Activated CD8-positive, alpha-beta T cell treated with anti-CD3 and anti-CD28 coated beads, Interleukin-2, amount 10 ng/mL, durations not matched to agents 7 days and 5 days (primary cell): ENCODE measurements at regions not wholly inside any gene's neighbourhood (a gene's known extent, or its start where the extent isn't known, plus 50 kb on each side); places are given as distances from the start of the nearest gene placed in this dataset.

ENCODE experiments used
- ATAC-seq: fragments of 150-1000 bp; cut with Tn5 transposase; one replicate; pipeline ENCODE4 v1.10.0; 2021; ENCODE audit warnings: moderate library complexity
- CTCF ChIA-PET: fragments of 350-600 bp; sonication (Branson Sonifier 250); formaldehyde crosslinking; loops from one replicate; lab custom pipeline; 2021; ENCODE audit warnings: antibody characterized with exemption; lab: Charles Lee
- POLR2A ChIA-PET: fragments of 350-600 bp; sonication (Branson Sonifier 250); formaldehyde crosslinking; loops from one replicate; lab custom pipeline; 2021; ENCODE audit warnings: antibody characterized with exemption; lab: Charles Lee
- DNase-seq: peaks from one replicate; pipeline ENCODE4 v3.0.0-alpha.2; 2020
- H3K27ac Mint-ChIP-seq: one replicate; pipeline ENCODE4 v1.8.0; 2021; ENCODE audit warnings: mild to moderate bottlenecking, mixed read lengths
- H3K27me3 Mint-ChIP-seq: one replicate; pipeline ENCODE4 v1.8.0; 2021; ENCODE audit warnings: low read depth, mixed read lengths
- H3K36me3 Mint-ChIP-seq: one replicate; pipeline ENCODE4 v1.8.0; 2021; ENCODE audit warnings: low read depth, mixed read lengths
- H3K4me1 Mint-ChIP-seq: one replicate; pipeline ENCODE4 v1.8.0; 2021; ENCODE audit warnings: low read depth, mixed read lengths
- H3K4me3 Mint-ChIP-seq: one replicate; pipeline ENCODE4 v1.8.0; 2021; ENCODE audit warnings: mild to moderate bottlenecking, mixed read lengths
- H3K9me3 Mint-ChIP-seq: one replicate; pipeline ENCODE4 v1.8.0; 2022; ENCODE audit warnings: mixed read lengths; ENCODE audit not compliant: insufficient read depth

GRCh38 chr4:34891892-34892291, 1352.4 kb downstream of the ARAP2 start:
- ChIA-PET POLR2A (no interaction called here), CTCF (no interaction called here)
- ATAC-seq (no peak), DNase-seq (no peak)
- Mint-ChIP-seq H3K4me1 (no peaks in the 10 kb centered on the region), H3K4me3 (no peak overlapping the region), H3K9me3 (peaks cover 4% of the 10 kb centered on the region), H3K36me3 (no peaks in the 10 kb centered on the region), H3K27me3 (no peaks in the 10 kb centered on the region), H3K27ac (no peak overlapping the region)

GRCh38 chr4:34893382-34893781, 1350.9 kb downstream of the ARAP2 start:
- Mint-ChIP-seq H3K4me3 (no peak overlapping the region), H3K9me3 (peaks cover 4% of the 10 kb centered on the region), H3K27ac (no peak overlapping the region), H3K27me3 (no peaks in the 10 kb centered on the region), H3K36me3 (no peaks in the 10 kb centered on the region), H3K4me1 (no peaks in the 10 kb centered on the region)
- no peak for ATAC-seq
- DNase-seq, result no peak
- ChIA-PET CTCF (no interaction called here), POLR2A (no interaction called here)

GRCh38 chr4:34920032-34920431, 1324.3 kb downstream of the ARAP2 start:
- ChIA-PET POLR2A (no interaction called here), CTCF (no interaction called here)
- Mint-ChIP-seq H3K27me3 (no peaks in the 10 kb centered on the region), H3K27ac (no peak overlapping the region), H3K36me3 (no peaks in the 10 kb centered on the region), H3K4me1 (no peaks in the 10 kb centered on the region), H3K4me3 (no peak overlapping the region), H3K9me3 (no peaks in the 10 kb centered on the region)
- ATAC-seq (no peak), DNase-seq (no peak)

DNA sequence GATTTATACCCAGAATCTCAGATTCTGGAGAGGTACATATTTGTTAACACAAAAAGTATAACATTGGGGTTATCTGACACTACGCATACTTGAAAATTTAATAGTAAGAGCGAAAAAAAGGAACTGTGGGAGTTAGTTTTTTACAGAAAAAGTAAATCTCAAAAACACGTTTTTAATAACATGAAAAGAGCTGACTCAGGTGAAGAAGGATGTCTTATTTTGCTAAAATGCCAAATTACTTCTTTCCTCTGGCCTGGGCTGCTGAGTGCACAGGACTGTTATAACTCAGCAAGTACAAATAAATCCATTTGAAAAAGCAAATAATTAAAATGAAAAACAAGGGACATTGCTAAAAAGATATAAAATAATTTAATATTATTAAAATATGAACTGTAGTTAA, 1322.9 kb downstream of the ARAP2 start:
- Mint-ChIP-seq H3K4me3 (no peak overlapping the region), H3K36me3 (no peaks in the 10 kb centered on the region), H3K27me3 (no peaks in the 10 kb centered on the region), H3K4me1 (no peaks in the 10 kb centered on the region), H3K9me3 (no peaks in the 10 kb centered on the region), H3K27ac (no peak overlapping the region)
- ATAC-seq, result no peak
- DNase-seq, result no peak
- CTCF ChIA-PET, result no interaction called here
- POLR2A ChIA-PET, result no interaction called here

- DNase-seq (no peak), ATAC-seq (no peak)
- Mint-ChIP-seq H3K4me3 (no peak overlapping the region), H3K4me1 (no peaks in the 10 kb centered on the region), H3K9me3 (no peaks in the 10 kb centered on the region), H3K27me3 (no peaks in the 10 kb centered on the region), H3K27ac (no peak overlapping the region), H3K36me3 (no peaks in the 10 kb centered on the region)
- ChIA-PET CTCF (no interaction called here), POLR2A (no interaction called here)
Observed at GRCh38 chr4:34922325-34922724, 1322.0 kb downstream of the ARAP2 start.

- ChIA-PET POLR2A (no interaction called here), CTCF (no interaction called here)
- ATAC-seq (no peak), DNase-seq (no peak)
- Mint-ChIP-seq H3K36me3 (no peaks in the 10 kb centered on the region), H3K27ac (no peak overlapping the region), H3K27me3 (no peaks in the 10 kb centered on the region), H3K9me3 (peaks cover 10% of the 10 kb centered on the region), H3K4me3 (no peak overlapping the region), H3K4me1 (no peaks in the 10 kb centered on the region)
Observed at GRCh38 chr4:34932591-34932990, 1311.7 kb downstream of the ARAP2 start.

DNA sequence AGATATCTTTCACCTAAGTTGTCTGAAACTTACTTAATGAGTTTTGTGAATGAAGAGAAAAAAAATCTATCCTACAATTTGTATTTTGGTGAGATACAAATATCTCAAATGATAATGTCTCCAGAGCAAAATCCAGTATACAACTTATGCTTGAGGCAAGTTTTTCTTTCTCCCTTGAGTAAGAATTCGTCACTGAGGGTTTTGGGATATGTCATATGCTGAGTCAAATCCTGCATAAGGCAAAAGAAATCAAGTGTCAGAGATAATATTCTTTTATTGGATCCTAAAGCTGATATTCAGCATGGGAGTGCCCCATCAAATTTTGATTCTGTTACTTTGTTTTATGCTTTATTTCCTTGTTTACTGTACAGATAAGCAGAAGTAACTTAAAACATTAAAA, 1308.6 kb downstream of the ARAP2 start:
- no peak for DNase-seq
- POLR2A ChIA-PET, result no interaction called here
- Mint-ChIP-seq H3K4me1 (no peaks in the 10 kb centered on the region), H3K36me3 (no peaks in the 10 kb centered on the region), H3K27me3 (no peaks in the 10 kb centered on the region), H3K27ac (no peak overlapping the region), H3K4me3 (no peak overlapping the region), H3K9me3 (peaks cover 10% of the 10 kb centered on the region)
- CTCF ChIA-PET, result no interaction called here
- no peak for ATAC-seq

GRCh38 chr4:34939073-34939472, 1305.2 kb downstream of the ARAP2 start:
- ATAC-seq (no peak), DNase-seq (no peak)
- POLR2A ChIA-PET, result no interaction called here

GRCh38 chr4:34943741-34944386, 1300.5 kb downstream of the ARAP2 start:
- Mint-ChIP-seq H3K27ac (no peak overlapping the region), H3K27me3 (no peaks in the 10 kb centered on the region), H3K4me1 (no peaks in the 10 kb centered on the region), H3K36me3 (no peaks in the 10 kb centered on the region), H3K9me3 (no peaks in the 10 kb centered on the region), H3K4me3 (no peak overlapping the region)
- ATAC-seq, result no peak
- ChIA-PET CTCF (no interaction called here), POLR2A (no interaction called here)
- DNase-seq, result no peak

More at GRCh38 chr4:34939073-34939472, 1305.2 kb downstream of the ARAP2 start:
- Mint-ChIP-seq H3K36me3 (no peaks in the 10 kb centered on the region), H3K27me3 (no peaks in the 10 kb centered on the region), H3K4me1 (no peaks in the 10 kb centered on the region), H3K27ac (no peak overlapping the region), H3K4me3 (no peak overlapping the region), H3K9me3 (peaks cover 6% of the 10 kb centered on the region)
- CTCF ChIA-PET, result no interaction called here

GRCh38 chr4:34950926-34951325, 1293.4 kb downstream of the ARAP2 start:
- ChIA-PET CTCF (no interaction called here), POLR2A (no interaction called here)
- Mint-ChIP-seq H3K4me1 (no peaks in the 10 kb centered on the region), H3K27ac (no peak overlapping the region), H3K27me3 (no peaks in the 10 kb centered on the region), H3K4me3 (no peak overlapping the region), H3K9me3 (peaks cover 3% of the 10 kb centered on the region), H3K36me3 (no peaks in the 10 kb centered on the region)
- ATAC-seq (no peak), DNase-seq (no peak)

DNA sequence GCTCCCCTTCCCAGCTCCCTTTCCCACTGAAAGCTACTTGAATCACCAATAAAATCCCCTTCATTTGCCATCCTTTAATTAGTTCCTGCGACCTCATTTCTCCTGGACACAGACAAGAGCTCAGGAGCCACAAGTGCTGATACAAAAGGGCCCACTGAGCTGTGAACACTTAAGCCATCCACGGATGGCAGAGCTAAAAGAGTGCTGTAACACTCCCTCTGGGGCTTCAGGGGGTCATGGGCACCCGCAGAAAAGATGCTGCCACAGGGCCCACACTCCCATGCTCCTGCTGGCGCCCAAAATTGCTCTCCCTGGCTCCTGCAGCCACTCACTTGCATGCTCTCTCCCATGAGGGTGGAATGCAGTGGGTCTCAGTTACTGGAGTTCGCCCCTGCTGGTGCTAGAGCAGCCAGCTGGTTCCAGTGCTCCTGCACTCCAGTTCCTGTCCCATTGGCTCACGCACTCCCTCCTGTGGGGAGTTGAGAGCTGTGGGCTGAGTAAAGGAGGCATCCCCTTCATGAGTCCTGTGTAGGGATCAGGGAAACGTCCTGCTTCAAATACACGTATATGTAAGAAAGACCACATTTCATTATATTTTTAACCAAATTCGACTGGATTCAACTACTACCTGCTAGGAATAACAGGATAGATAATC, 1291.0 kb downstream of the ARAP2 start:
- POLR2A ChIA-PET, result interaction anchor here (1.0 kb wide), 1 partner anchor 11 kb away, joined by 3 read pairs; no protein-coding TSS in a partner anchor
- CTCF ChIA-PET, result no interaction called here
- no peak for DNase-seq
- Mint-ChIP-seq H3K27ac (no peak overlapping the region), H3K36me3 (no peaks in the 10 kb centered on the region), H3K9me3 (peaks cover 3% of the 10 kb centered on the region), H3K4me1 (no peaks in the 10 kb centered on the region), H3K27me3 (no peaks in the 10 kb centered on the region), H3K4me3 (no peak overlapping the region)
- ATAC-seq, result no peak

GRCh38 chr4:34964613-34965012, 1279.7 kb downstream of the ARAP2 start:
- ChIA-PET POLR2A (no interaction called here), CTCF (no interaction called here)
- no peak for DNase-seq
- H3K36me3 Mint-ChIP-seq, result no peaks in the 10 kb centered on the region
- no peak overlapping the region for H3K27ac Mint-ChIP-seq
- no peak for ATAC-seq
- no peaks in the 10 kb centered on the region for H3K9me3 Mint-ChIP-seq
- H3K4me1 Mint-ChIP-seq, result no peaks in the 10 kb centered on the region
- no peaks in the 10 kb centered on the region for H3K27me3 Mint-ChIP-seq
- H3K4me3 Mint-ChIP-seq, result no peak overlapping the region
